Thyroid gland (tissue), 4 donors: ENCODE measurements at regions not wholly inside any gene's neighbourhood (a gene's known extent, or its start where the extent isn't known, plus 50 kb on each side); places are given as distances from the start of the nearest gene placed in this dataset.

Experiments used
- POLR2A ChIP-seq, 2 donors: fragments of 450-650 bp; IDR thresholded peaks; one replicate each; pipeline ENCODE4 v1.6.1; 2017; ENCODE audit warnings: antibody characterized with exemption in 2 of 2, mild to moderate bottlenecking in 2 of 2, moderate library complexity in 1 of 2
- TF ChIP-seq, protein P1 (sequence below), 6 experiments: fragments of 200-600 bp in 3 of 6; fragments of 450-650 bp in 3 of 6; sonication (generic) in 3 of 6; IDR thresholded peaks; one replicate each; pipeline ENCODE4 v1.5.1; 2016 to 2019; ENCODE audit warnings: antibody characterized with exemption in 6 of 6, mild to moderate bottlenecking in 2 of 6, inconsistent platforms in 1 of 6, moderate library complexity in 1 of 6

DNA sequence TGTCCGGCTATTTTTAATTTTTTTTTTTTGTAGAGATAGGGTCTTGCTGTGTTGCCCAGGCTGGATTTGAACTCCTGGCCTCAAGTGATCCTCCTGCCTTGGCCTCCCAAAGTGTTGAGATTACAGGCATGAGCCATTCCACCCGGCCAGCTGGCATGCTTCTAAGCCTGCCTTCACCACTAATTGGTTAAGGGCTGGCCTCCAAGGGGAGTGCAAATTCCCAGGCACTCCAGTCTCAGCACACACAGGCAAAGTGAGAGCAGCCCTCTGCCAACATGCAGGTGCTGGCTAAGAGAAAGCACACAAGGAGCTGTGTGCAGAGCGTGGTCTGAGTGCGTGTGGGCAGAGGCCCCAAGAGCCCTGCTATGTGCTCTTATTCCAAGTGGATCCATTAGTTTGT lies 149.8 kb upstream of the HS3ST2 start:
- TF ChIP-seq, protein P1, sequence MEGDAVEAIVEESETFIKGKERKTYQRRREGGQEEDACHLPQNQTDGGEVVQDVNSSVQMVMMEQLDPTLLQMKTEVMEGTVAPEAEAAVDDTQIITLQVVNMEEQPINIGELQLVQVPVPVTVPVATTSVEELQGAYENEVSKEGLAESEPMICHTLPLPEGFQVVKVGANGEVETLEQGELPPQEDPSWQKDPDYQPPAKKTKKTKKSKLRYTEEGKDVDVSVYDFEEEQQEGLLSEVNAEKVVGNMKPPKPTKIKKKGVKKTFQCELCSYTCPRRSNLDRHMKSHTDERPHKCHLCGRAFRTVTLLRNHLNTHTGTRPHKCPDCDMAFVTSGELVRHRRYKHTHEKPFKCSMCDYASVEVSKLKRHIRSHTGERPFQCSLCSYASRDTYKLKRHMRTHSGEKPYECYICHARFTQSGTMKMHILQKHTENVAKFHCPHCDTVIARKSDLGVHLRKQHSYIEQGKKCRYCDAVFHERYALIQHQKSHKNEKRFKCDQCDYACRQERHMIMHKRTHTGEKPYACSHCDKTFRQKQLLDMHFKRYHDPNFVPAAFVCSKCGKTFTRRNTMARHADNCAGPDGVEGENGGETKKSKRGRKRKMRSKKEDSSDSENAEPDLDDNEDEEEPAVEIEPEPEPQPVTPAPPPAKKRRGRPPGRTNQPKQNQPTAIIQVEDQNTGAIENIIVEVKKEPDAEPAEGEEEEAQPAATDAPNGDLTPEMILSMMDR (IDR thresholded peaks at IDR 0.05) = no peak
- TF ChIP-seq POLR2A (IDR thresholded peaks at IDR 0.05) = no peak
